ENCODE measurements at regions not wholly inside any gene's neighbourhood (a gene's known extent, or its start where the extent isn't known, plus 50 kb on each side); places are given as distances from the start of the nearest gene placed in this dataset.

DNA sequence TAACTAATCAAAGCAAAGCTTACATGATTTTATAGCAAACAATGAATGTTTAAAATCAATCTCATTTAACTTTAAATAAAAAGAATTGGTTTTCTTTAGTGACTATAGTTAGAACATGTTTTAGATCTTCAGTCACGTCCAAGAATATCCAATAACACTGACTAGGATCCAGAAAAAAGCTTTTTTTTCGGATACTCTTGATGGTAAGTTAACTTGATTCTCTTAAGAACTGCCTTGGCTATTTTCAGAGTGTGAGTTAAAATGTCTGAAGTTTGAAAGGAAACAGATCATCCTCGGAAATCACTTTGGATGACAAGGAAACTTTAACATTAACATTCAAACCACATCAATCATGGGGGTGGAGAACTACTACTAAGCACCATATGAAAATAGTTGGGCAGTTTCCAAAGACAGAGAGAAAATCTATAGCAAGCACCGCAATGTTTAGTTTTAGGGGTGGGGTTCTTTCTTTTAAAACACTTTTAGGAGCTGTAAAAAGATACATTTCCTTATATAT is 83.7 kb upstream of the SLC27A6 start:
- TF ChIP-seq, protein P1, sequence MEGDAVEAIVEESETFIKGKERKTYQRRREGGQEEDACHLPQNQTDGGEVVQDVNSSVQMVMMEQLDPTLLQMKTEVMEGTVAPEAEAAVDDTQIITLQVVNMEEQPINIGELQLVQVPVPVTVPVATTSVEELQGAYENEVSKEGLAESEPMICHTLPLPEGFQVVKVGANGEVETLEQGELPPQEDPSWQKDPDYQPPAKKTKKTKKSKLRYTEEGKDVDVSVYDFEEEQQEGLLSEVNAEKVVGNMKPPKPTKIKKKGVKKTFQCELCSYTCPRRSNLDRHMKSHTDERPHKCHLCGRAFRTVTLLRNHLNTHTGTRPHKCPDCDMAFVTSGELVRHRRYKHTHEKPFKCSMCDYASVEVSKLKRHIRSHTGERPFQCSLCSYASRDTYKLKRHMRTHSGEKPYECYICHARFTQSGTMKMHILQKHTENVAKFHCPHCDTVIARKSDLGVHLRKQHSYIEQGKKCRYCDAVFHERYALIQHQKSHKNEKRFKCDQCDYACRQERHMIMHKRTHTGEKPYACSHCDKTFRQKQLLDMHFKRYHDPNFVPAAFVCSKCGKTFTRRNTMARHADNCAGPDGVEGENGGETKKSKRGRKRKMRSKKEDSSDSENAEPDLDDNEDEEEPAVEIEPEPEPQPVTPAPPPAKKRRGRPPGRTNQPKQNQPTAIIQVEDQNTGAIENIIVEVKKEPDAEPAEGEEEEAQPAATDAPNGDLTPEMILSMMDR (IDR thresholded peaks at IDR 0.05), result no peak
- no peak overlapping the region for H3K27ac ChIP-seq
- DNase-seq (ENCODE audit: low spot score), result no peak
- no peak overlapping the region for H3K4me3 ChIP-seq

DNA sequence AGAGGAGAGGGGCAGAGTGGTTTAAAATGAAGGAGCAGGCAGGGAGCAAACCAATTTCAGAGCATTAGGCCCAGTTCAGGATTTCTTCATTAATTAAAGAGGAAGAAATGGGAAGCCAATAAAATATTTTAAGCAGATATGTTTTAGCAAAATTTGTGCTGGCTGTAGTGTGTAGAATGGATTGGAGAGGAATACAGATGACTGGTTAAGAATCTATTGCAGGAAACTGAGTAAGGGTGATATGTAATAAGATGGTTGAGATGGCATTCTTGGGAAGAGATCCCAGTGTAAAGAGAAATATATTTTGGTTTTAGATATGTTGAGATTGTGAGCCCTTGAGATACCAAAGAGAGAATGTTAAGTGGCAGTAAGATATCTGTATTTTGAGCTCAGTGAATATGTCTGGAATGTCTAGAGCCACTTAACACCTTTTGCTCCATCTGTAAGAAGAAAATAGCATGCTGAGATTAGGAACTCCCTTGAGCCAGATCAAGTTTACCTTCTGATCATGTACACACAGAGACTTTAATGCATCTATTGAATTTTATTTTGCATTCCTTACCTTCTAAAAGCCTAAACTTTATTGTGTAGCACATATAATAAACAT is 79.5 kb upstream of the SLC27A6 start:
- no peak overlapping the region for H3K4me3 ChIP-seq
- no peak for DNase-seq (ENCODE audit: low spot score)
- H3K27ac ChIP-seq, result no peak overlapping the region
- TF ChIP-seq, protein P1 (IDR thresholded peaks at IDR 0.05), result no peak

DNA sequence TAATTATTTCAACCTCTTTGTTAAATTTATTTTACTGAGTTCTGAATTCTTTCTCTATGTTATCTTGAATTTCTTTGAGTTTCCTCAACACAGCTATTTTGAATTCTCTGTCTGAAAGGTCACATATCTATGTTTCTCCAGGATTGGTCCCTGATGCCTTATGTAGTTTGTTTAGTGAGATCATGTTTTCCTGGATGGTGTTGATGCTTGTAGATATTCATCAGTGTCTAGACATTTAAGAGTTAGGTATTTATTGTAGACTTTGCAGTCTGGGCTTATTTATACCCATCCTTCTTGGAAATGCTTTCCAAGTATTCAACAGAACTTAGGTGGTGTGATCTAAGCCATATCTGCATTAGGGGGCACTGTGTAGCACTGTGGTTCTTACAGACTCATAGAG is 70.2 kb upstream of the SLC27A6 start:
- DNase-seq (ENCODE audit: low spot score), result no peak
- no peak overlapping the region for H3K4me3 ChIP-seq
- no peak overlapping the region for H3K27ac ChIP-seq
- TF ChIP-seq, protein P1 (IDR thresholded peaks at IDR 0.05), result no peak

DNA sequence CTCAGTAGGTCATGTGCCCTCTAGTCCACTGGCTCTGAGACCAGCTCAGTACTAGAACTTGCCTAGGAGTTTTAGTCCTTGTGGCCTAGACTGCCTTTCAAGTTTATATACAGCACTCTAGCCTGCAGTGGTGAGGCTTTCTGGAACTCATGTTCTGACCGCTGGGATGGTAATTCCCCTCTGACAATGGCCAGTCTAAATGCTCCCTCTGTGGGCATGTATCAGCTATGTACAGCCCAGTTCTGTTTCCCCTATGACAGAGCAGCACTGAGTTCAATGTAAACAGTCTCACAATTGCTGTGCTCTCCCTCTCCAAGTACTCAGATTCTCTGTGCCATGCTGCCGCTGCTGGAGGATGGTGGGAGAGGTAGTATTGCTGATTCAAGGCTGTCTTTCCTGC is 68.6 kb upstream of the SLC27A6 start:
- DNase-seq (ENCODE audit: low spot score), result no peak
- Histone ChIP-seq H3K27ac (no peak overlapping the region), H3K4me3 (no peak overlapping the region)
- TF ChIP-seq, protein P1 (IDR thresholded peaks at IDR 0.05), result no peak

DNA sequence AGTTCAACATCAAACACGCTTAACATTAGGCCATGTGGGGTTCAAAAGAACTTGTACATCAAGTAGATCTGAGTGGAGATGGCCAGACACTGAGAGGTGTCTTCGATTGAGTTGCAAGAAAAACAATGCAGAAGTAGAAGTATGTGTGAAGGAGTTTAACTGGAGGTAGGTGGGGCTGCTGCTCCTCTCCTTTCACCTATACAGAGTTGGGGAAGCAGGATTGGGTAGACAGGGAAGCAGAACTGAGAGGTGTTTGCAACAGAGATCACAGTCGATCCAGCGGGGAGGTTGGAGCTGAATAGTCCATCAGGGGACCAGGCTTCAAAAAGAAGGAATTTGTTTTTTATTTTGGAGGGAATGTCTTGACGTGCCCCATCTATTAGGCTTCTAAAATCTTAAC is 61.7 kb upstream of the SLC27A6 start:
- Histone ChIP-seq H3K27ac (no peak overlapping the region), H3K4me3 (no peak overlapping the region)
- DNase-seq (ENCODE audit: low spot score), result no peak
- TF ChIP-seq, protein P1 (IDR thresholded peaks at IDR 0.05), result no peak

DNA sequence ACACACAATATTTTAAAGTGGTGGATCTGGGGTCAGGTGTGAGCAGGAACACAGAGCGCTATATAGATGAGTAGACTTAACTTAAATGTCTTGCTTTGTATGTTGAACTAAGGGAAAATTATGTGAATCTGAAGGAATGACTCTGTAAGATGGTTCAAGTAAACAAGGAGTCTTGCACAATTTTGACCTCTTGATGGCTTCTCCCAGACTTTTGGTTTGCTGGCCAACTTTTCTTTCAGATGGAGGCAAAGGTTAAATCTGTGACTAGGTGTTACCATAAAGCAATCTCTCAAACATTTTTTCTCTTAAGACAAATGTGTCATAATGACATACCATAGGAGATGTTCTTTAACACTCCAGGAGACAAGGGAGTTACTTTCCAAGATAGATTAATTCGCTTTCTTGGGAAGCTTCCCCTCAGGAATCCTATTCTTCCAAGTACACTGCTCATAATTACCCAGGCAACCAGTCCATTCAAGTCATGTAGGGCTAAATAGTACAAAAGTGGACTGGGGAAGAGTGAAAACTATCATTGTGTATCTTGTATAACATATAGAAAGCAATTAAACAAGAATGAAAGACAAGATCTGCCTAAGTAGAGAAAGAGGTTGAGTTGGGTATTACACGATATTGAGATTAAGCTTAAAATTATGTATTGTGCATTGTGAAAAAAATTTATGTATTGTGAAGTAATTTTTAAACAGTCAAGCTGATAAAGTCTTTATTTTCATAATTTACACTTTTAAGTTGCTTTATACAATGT is 60.3 kb upstream of the SLC27A6 start:
- DNase-seq (ENCODE audit: low spot score), result no peak
- TF ChIP-seq, protein P1 (IDR thresholded peaks at IDR 0.05), result no peak
- Histone ChIP-seq H3K4me3 (no peak overlapping the region), H3K27ac (no peak overlapping the region)
